H1 (cell line): ENCODE measurements at regions not wholly inside any gene's neighbourhood (a gene's known extent, or its start where the extent isn't known, plus 50 kb on each side); places are given as distances from the start of the nearest gene placed in this dataset.

Experiments
- CTCF ChIA-PET: fragments of 300-600 bp; sonication (Branson Sonifier 250); formaldehyde crosslinking; loops from one replicate; lab custom pipeline; 2021; ENCODE audit not compliant: partially characterized antibody; lab: Charles Lee
- POLR2A ChIA-PET: fragments of 300-600 bp; sonication (Branson Sonifier 250); formaldehyde crosslinking; loops from one replicate; lab custom pipeline; 2021; ENCODE audit warnings: inconsistent platforms; ENCODE audit not compliant: partially characterized antibody; lab: Charles Lee
- DNase-seq, 2 experiments: peaks; one replicate each; pipeline versions ENCODE4 v3.0.0 to v3.0.0-alpha.2; 2010 to 2022; ENCODE audit warnings: low spot score in 2 of 2, low read depth in 1 of 2, mixed read lengths in 1 of 2
- FAIRE-seq: peaks from 2 replicates; lab custom pipeline; 2011; peaks lifted over from hg19 to GRCh38; lab: Jason Lieb, UNC
- H2AFZ ChIP-seq: 2 replicates; pipeline ENCODE4 v1.8.1; 2012; ENCODE audit warnings: low read length, inconsistent platforms
- H2AK5ac ChIP-seq: 2 replicates; pipeline ENCODE4 v1.6.1; 2013; ENCODE audit warnings: low read depth, low read length
- H2BK120ac ChIP-seq: replicated peaks from 2 replicates; pipeline ENCODE3; 2013; ENCODE audit warnings: low read depth, low read length, inconsistent platforms
- H2BK12ac ChIP-seq: 2 replicates; pipeline ENCODE4 v1.6.1; 2013; ENCODE audit warnings: low read depth, low read length
- H2BK15ac ChIP-seq: 2 replicates; pipeline ENCODE4 v1.6.1; 2013; ENCODE audit warnings: low read length
- H2BK20ac ChIP-seq: 2 replicates; pipeline ENCODE4 v1.6.1; 2013; ENCODE audit warnings: low read length
- H2BK5ac ChIP-seq: 2 replicates; pipeline ENCODE4 v1.6.1; 2013; ENCODE audit warnings: low read depth, low read length
- H3K14ac ChIP-seq: 2 replicates; pipeline ENCODE4 v1.6.1; 2013; ENCODE audit warnings: inconsistent platforms; ENCODE audit not compliant: insufficient read length
- H3K18ac ChIP-seq: 2 replicates; pipeline ENCODE4 v1.6.1; 2013; ENCODE audit warnings: low read length; ENCODE audit errors: extremely low read depth
- H3K23ac ChIP-seq: 2 replicates; pipeline ENCODE4 v1.6.1; 2013; ENCODE audit warnings: inconsistent platforms; ENCODE audit not compliant: insufficient read length
- H3K23me2 ChIP-seq: 2 replicates; pipeline ENCODE4 v1.6.1; 2013; ENCODE audit warnings: low read depth, low read length
- H3K27ac ChIP-seq: 2 replicates; pipeline ENCODE4 v1.6.1; 2011; ENCODE audit warnings: low read depth, low read length, inconsistent platforms
- H3K27me3 ChIP-seq, 4 experiments: replicated peaks in 1 of 4; 1 replicate in 1 of 4; 2 replicates in 3 of 4; pipeline versions ENCODE4 v1.6.1 to v1.8.1; 2011 to 2013; ENCODE audit warnings: low read length in 3 of 4, mild to moderate bottlenecking in 3 of 4, inconsistent platforms in 2 of 4, mixed read lengths in 2 of 4, moderate library complexity in 1 of 4; ENCODE audit not compliant: control insufficient read depth in 3 of 4, insufficient read depth in 3 of 4; ENCODE audit errors: extremely low read depth in 1 of 4
- H3K36me3 ChIP-seq, 4 experiments: 2 replicates each; pipeline versions ENCODE4 v1.6.1 to v1.8.1; 2011 to 2013; ENCODE audit warnings: mild to moderate bottlenecking in 4 of 4, low read length in 3 of 4, moderate library complexity in 2 of 4, control low read depth in 1 of 4, inconsistent platforms in 1 of 4; ENCODE audit not compliant: insufficient read depth in 4 of 4, control insufficient read depth in 2 of 4
- H3K4ac ChIP-seq: replicated peaks from 2 replicates; pipeline ENCODE3; 2013; ENCODE audit warnings: low read length, low read depth, mixed read lengths, inconsistent platforms; ENCODE audit not compliant: insufficient read length
- H3K4me1 ChIP-seq, 4 experiments: replicated peaks in 1 of 4; 1 replicate in 1 of 4; 2 replicates in 3 of 4; pipeline versions ENCODE4 v1.6.1 to v1.8.1; 2011 to 2013; ENCODE audit warnings: low read length in 3 of 4, inconsistent platforms in 2 of 4, mixed read lengths in 1 of 4; ENCODE audit not compliant: insufficient read depth in 4 of 4, control insufficient read depth in 3 of 4
- H3K4me2 ChIP-seq, 2 experiments: 2 replicates each; pipeline versions ENCODE4 v1.6.1 to v1.8.1; 2011 to 2013; ENCODE audit warnings: low read depth in 2 of 2, low read length in 2 of 2, control low read depth in 1 of 2, inconsistent platforms in 1 of 2, mild to moderate bottlenecking in 1 of 2; ENCODE audit not compliant: insufficient read depth in 1 of 2
- H3K4me3 ChIP-seq, 4 experiments: fragments of 200-600, 300-600 bp in 1 of 4; sonication (generic), shearing (Covaris generic), sonication (Bioruptor Twin) in 1 of 4; 2 replicates each; pipeline versions ENCODE4 v1.5.1 to v1.8.1; 2011 to 2016; ENCODE audit warnings: low read length in 4 of 4, low read depth in 3 of 4, control low read depth in 2 of 4, inconsistent platforms in 2 of 4, mild to moderate bottlenecking in 2 of 4, mixed read lengths in 1 of 4, moderate library complexity in 1 of 4; ENCODE audit not compliant: insufficient read depth in 2 of 4; ENCODE audit errors: extremely low read depth in 1 of 4
- H3K56ac ChIP-seq: replicated peaks from 2 replicates; pipeline ENCODE3; 2013; ENCODE audit warnings: low read depth, mild to moderate bottlenecking, mixed read lengths, low read length, inconsistent platforms; ENCODE audit not compliant: insufficient read length
- H3K79me1 ChIP-seq: 2 replicates; pipeline ENCODE4 v1.6.1; 2013; ENCODE audit warnings: low read depth, low read length, control low read depth
- H3K79me2 ChIP-seq, 2 experiments: 2 replicates each; pipeline versions ENCODE4 v1.6.1 to v1.8.1; 2012 to 2013; ENCODE audit warnings: low read length in 2 of 2, mild to moderate bottlenecking in 2 of 2, inconsistent platforms in 1 of 2; ENCODE audit not compliant: insufficient read depth in 2 of 2, control insufficient read depth in 1 of 2
- H3K9ac ChIP-seq, 4 experiments: replicated peaks in 1 of 4; 1 replicate in 1 of 4; 2 replicates in 3 of 4; pipeline versions ENCODE4 v1.6.1 to v1.8.1; 2011 to 2013; ENCODE audit warnings: low read depth in 3 of 4, low read length in 3 of 4, control low read depth in 2 of 4, mild to moderate bottlenecking in 2 of 4, moderate library complexity in 2 of 4, inconsistent platforms in 1 of 4; ENCODE audit errors: extremely low read depth in 1 of 4
- H3K9me3 ChIP-seq, 2 experiments: 2 replicates each; pipeline versions ENCODE4 v1.6.1 to v1.8.1; 2012 to 2013; ENCODE audit warnings: mild to moderate bottlenecking in 2 of 2, moderate library complexity in 2 of 2, control low read depth in 1 of 2, inconsistent platforms in 1 of 2, low read depth in 1 of 2, low read length in 1 of 2, mixed read lengths in 1 of 2; ENCODE audit not compliant: insufficient read depth in 2 of 2
- H4K20me1 ChIP-seq, 2 experiments: replicated peaks in 1 of 2; 2 replicates each; pipeline versions ENCODE3 to v1.8.1; 2011 to 2013; ENCODE audit warnings: inconsistent platforms in 2 of 2, low read length in 2 of 2, mild to moderate bottlenecking in 1 of 2; ENCODE audit not compliant: insufficient read depth in 2 of 2, control insufficient read depth in 1 of 2
- H4K5ac ChIP-seq: 2 replicates; pipeline ENCODE4 v1.6.1; 2013; ENCODE audit warnings: low read length, low read depth, mixed read lengths, inconsistent platforms; ENCODE audit not compliant: insufficient read length
- H4K8ac ChIP-seq: 2 replicates; pipeline ENCODE4 v1.8.0; 2013; ENCODE audit warnings: mild to moderate bottlenecking, moderate library complexity, low read length, inconsistent platforms; ENCODE audit not compliant: insufficient read depth; ENCODE audit errors: extremely low read depth
- H4K91ac ChIP-seq: replicated peaks from 2 replicates; pipeline ENCODE3; 2013; ENCODE audit warnings: low read length, mixed read lengths, inconsistent platforms; ENCODE audit not compliant: insufficient read length
- BRCA1 ChIP-seq: IDR thresholded peaks from 2 replicates; pipeline ENCODE4 v1.6.1; 2012; ENCODE audit warnings: low read depth, low read length, improper control_type of control experiment
- CHD1 ChIP-seq: IDR thresholded peaks from 2 replicates; pipeline ENCODE4 v1.6.1; 2012; ENCODE audit warnings: low read depth, low read length, improper control_type of control experiment
- CHD2 ChIP-seq: IDR thresholded peaks from 2 replicates; pipeline ENCODE4 v1.6.1; 2012; ENCODE audit warnings: low read length, improper control_type of control experiment
- EZH2 ChIP-seq: fragments of 200-600 bp; sonication (generic); IDR thresholded peaks from 2 replicates; pipeline ENCODE4 v1.7.1; 2012; ENCODE audit warnings: low read depth, mild to moderate bottlenecking, moderate library complexity, low read length, inconsistent platforms; ENCODE audit not compliant: severe bottlenecking
- GABPA ChIP-seq: IDR thresholded peaks from 2 replicates; pipeline ENCODE4 v1.6.1; 2011; ENCODE audit warnings: mild to moderate bottlenecking, low read length, moderate library complexity, borderline replicate concordance; ENCODE audit not compliant: insufficient read depth
- GTF2F1 ChIP-seq: IDR thresholded peaks from 2 replicates; pipeline ENCODE4 v1.6.1; 2012; ENCODE audit warnings: low read depth, low read length, improper control_type of control experiment, borderline replicate concordance
- HDAC6 ChIP-seq: IDR thresholded peaks from one replicate; pipeline ENCODE4 v1.7.1; 2012; ENCODE audit warnings: low read depth, mild to moderate bottlenecking, inconsistent platforms, low read length, moderate library complexity
- PHF8 ChIP-seq: fragments of 200-600 bp; sonication (generic); conservative IDR thresholded peaks from 2 replicates; pipeline ENCODE4 v1.7.1; 2012; ENCODE audit warnings: low read depth, mild to moderate bottlenecking, inconsistent platforms, low read length, moderate library complexity
- SIX5 ChIP-seq: IDR thresholded peaks from 2 replicates; pipeline ENCODE4 v1.6.1; 2011; ENCODE audit warnings: mild to moderate bottlenecking, low read depth, low read length
- TBP ChIP-seq: IDR thresholded peaks from 2 replicates; pipeline ENCODE4 v1.6.1; 2011; ENCODE audit warnings: low read depth, low read length, improper control_type of control experiment
- WGBS, 2 experiments: shearing (Covaris generic) in 1 of 2; methylation state at CpG; one replicate each; pipeline versions ENCODE4 v1.1.6 to v1.1.7; 2013 to 2015; ENCODE audit warnings: low lambda C conversion rate in 2 of 2, mixed read lengths in 2 of 2, inconsistent platforms in 1 of 2, low coverage in 1 of 2, missing lambda C conversion rate in 1 of 2; ENCODE audit not compliant: insufficient replicate concordance in 2 of 2, insufficient coverage in 1 of 2, insufficient read length in 1 of 2; ENCODE audit errors: extremely low coverage in 1 of 2, missing lambda C conversion rate in 1 of 2; 5-methylcytosine and 5-hydroxymethylcytosine counted together
- TF ChIP-seq, protein P1 (sequence below): IDR thresholded peaks from 2 replicates; pipeline ENCODE4 v1.6.1; 2011; ENCODE audit warnings: low read depth, mild to moderate bottlenecking, low read length; ENCODE audit not compliant: insufficient read depth
- TF ChIP-seq, protein P2 (sequence below), 3 experiments: IDR thresholded peaks; 1 replicate in 2 of 3; 2 replicates in 1 of 3; pipeline versions ENCODE4 v1.5.1 to v1.6.1; 2011; ENCODE audit warnings: low read length in 3 of 3, mild to moderate bottlenecking in 3 of 3, inconsistent platforms in 2 of 3, low read depth in 1 of 3, moderate library complexity in 1 of 3; ENCODE audit not compliant: insufficient read depth in 1 of 3; ENCODE audit errors: control extremely low read depth in 1 of 3

DNA sequence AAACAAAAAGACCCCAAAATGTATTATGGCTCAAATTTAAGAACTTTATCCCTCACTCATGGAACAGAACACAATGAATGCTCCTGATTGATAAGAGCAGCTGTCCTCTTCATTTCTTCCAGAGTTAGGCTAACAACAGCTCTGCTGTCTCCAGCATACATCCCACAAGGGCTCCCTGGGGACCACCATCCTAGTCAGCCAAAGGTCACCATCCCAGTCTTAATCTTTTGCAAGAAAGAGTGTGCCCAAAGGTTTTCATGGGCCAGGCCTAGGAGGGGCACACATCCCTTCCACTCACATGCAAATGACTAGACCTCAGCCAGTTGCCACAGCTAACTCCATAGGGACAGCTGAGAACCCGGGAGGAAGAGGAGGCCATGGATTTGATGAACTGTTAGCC is 555.3 kb downstream of the BUD13 start:
- 100% methylated on average over 1 of the region's 1 CpG; no CpG with 5 or more reads in 1 of the 2 experiments for WGBS, 2 experiments
- H3K79me2 ChIP-seq = no peaks in the 10 kb centered on the region
- FAIRE-seq = no peak
- TF ChIP-seq BRCA1 (no peak), CHD1 (no peak), GABPA (no peak), EZH2 (no peak), GTF2F1 (no peak), PHF8 (no peak), SIX5 (no peak), TBP (no peak), HDAC6 (no peak), CHD2 (no peak)
- TF ChIP-seq, protein P1, sequence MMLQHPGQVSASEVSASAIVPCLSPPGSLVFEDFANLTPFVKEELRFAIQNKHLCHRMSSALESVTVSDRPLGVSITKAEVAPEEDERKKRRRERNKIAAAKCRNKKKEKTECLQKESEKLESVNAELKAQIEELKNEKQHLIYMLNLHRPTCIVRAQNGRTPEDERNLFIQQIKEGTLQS = no peak
- TF ChIP-seq, protein P2, sequence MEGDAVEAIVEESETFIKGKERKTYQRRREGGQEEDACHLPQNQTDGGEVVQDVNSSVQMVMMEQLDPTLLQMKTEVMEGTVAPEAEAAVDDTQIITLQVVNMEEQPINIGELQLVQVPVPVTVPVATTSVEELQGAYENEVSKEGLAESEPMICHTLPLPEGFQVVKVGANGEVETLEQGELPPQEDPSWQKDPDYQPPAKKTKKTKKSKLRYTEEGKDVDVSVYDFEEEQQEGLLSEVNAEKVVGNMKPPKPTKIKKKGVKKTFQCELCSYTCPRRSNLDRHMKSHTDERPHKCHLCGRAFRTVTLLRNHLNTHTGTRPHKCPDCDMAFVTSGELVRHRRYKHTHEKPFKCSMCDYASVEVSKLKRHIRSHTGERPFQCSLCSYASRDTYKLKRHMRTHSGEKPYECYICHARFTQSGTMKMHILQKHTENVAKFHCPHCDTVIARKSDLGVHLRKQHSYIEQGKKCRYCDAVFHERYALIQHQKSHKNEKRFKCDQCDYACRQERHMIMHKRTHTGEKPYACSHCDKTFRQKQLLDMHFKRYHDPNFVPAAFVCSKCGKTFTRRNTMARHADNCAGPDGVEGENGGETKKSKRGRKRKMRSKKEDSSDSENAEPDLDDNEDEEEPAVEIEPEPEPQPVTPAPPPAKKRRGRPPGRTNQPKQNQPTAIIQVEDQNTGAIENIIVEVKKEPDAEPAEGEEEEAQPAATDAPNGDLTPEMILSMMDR (IDR thresholded peaks at IDR 0.05; ENCODE audit: control extremely low read depth in 1 of 3, insufficient read depth in 1 of 3, low read depth in 1 of 3, low read length in 3 of 3) = no peak

More for the DNA sequence above, 555.3 kb downstream of the BUD13 start:
- H2AK5ac ChIP-seq = no peak overlapping the region
- no peaks in the 10 kb centered on the region for H3K36me3 ChIP-seq
- no peak overlapping the region for H3K56ac ChIP-seq
- no peak overlapping the region for H4K8ac ChIP-seq
- POLR2A ChIA-PET = interaction anchor here (0.9 kb wide), 1 partner anchor 12 kb away, joined by 4 read pairs; no protein-coding TSS in a partner anchor
- peaks cover 3 to 4% of the 10 kb centered on the region in 2 experiments; a peak in 1 of 4 replicates for H3K9me3 ChIP-seq
- no peak overlapping the region for H4K91ac ChIP-seq
- H2BK15ac ChIP-seq = no peak overlapping the region
- CTCF ChIA-PET = interaction anchor here (0.6 to 8.1 kb wide), 35 partner anchors 10 to 605 kb away, joined by 3 to 162 read pairs (median 4); no protein-coding TSS in a partner anchor
- H3K4me1 ChIP-seq = no peaks in the 10 kb centered on the region; a peak in 1 of 7 replicates
- H4K5ac ChIP-seq = no peak overlapping the region
- H3K4ac ChIP-seq = no peak overlapping the region
- H2BK120ac ChIP-seq = no peak overlapping the region
- H3K4me3 ChIP-seq = no peak overlapping the region
- H3K79me1 ChIP-seq = no peaks in the 10 kb centered on the region
- H3K14ac ChIP-seq = no peak overlapping the region
- no peak overlapping the region for H3K9ac ChIP-seq
- no peak for DNase-seq
- no peaks in the 10 kb centered on the region for H3K27me3 ChIP-seq
- no peaks in the 10 kb centered on the region for H3K23me2 ChIP-seq
- H3K18ac ChIP-seq = no peak overlapping the region
- H3K23ac ChIP-seq = no peak overlapping the region
- no peak overlapping the region for H2BK12ac ChIP-seq
- H2BK5ac ChIP-seq = no peak overlapping the region
- no peak overlapping the region for H2BK20ac ChIP-seq
- H3K4me2 ChIP-seq = no peak overlapping the region
- H4K20me1 ChIP-seq = peaks cover 0 to 6% of the 10 kb centered on the region in 2 experiments
- H3K27ac ChIP-seq = no peak overlapping the region
- no peak overlapping the region for H2AFZ ChIP-seq
